GM13977 (cell line): ENCODE measurements at regions not wholly inside any gene's neighbourhood (a gene's known extent, or its start where the extent isn't known, plus 50 kb on each side); places are given as distances from the start of the nearest gene placed in this dataset.
"Not testable (repeated sequence)": the region's sequence is repeated elsewhere in the genome, so short reads cannot be mapped to it uniquely, and the experiment has no call there.

Experiments used
- DNase-seq: peaks from one replicate; pipeline ENCODE4 v3.0.0; 2012; ENCODE audit warnings: low spot score
- CTCF ChIP-seq: IDR thresholded peaks from 2 replicates; pipeline ENCODE4 v1.5.1; 2012; ENCODE audit warnings: mild to moderate bottlenecking, control low read depth; ENCODE audit not compliant: insufficient read depth; ENCODE audit errors: extremely low read depth, missing control alignments
- in situ Hi-C: fragments of 300-500 bp; cut with MboI; formaldehyde crosslinking; loops from one replicate; pipeline ENCODE4 v1.12.0; 2022; ENCODE audit warnings: low sequenced_read_pairs, low pct_unique_long_range_greater_than_20kb, mixed read lengths, inconsistent platforms; ENCODE audit not compliant: unreplicated experiment

- no peak for DNase-seq
- in situ Hi-C loops: no loop called here
- TF ChIP-seq CTCF: no peak
Observed at GRCh38 chr5:173484569-173484968, 131.9 kb downstream of the BOD1 start.

DNA sequence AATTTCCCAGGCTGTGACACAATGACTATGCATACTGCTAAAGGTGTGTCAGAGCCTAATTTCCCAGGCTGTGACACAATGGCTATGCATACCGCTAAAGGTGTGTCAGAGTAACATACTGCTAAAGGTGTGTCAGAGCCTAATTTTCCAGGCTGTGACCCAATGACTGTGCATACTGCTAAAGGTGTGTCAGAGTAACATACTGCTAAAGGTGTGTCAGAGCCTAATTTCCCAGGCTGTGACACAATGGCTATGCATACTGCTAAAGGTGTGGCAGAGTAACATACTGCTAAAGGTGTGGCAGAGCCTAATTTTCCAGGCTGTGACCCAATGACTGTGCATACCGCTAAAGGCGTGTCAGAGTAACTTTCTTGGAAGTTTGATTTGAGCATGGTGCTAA, 132.9 kb downstream of the BOD1 start:
- in situ Hi-C loops, DNase-seq: not testable (repeated sequence)

DNA sequence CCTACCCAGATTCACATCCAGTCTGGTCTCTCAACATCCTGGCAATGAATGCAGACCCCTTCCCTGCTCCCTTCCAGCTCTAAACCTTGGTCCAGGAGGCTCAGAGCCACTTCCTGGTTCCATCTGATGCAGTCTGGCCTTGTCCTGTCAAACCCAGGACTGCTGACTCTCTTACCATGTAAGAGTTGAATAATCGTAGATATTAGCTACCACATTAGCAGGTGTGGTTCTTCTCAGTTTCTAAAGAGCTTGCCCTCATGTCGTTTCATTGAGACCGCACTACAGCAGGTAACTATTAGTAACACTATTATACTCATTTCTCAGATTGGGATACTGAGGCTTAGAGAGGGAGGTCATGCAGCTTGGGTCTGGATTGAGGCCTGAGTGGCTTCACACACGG, 133.3 kb downstream of the BOD1 start:
- no peak for TF ChIP-seq CTCF
- in situ Hi-C loops: no loop called here
- DNase-seq: no peak

GRCh38 chr5:173481821-173482220, 134.6 kb downstream of the BOD1 start:
- TF ChIP-seq CTCF: no peak
- DNase-seq: no peak
- in situ Hi-C loops: no loop called here

GRCh38 chr5:173480896-173481295, 135.6 kb downstream of the BOD1 start:
- no peak for TF ChIP-seq CTCF
- in situ Hi-C loops: no loop called here
- no peak for DNase-seq

DNA sequence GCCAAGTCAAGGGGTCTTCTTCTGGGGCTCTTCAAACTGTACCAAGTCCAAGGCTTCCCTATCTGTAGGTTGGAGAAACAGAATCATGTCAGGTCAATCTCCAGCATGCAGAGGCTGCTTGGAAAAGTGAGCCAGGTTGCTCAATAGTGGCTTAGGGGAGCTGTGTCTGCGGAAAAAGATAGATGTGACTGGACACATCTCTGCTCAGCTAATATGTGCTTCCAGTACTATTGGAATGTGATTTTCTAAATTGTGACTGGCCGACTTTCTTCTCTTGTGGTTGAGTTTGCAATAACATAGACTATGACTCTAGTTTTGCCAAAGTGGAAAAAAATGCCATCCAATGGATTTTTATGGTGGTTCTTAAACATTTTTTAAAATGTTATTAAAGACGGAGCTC, 136.7 kb downstream of the BOD1 start:
- DNase-seq: no peak
- in situ Hi-C loops: no loop called here
- no peak for TF ChIP-seq CTCF

GRCh38 chr5:173477345-173478040, 139.0 kb downstream of the BOD1 start:
- no peak for TF ChIP-seq CTCF
- DNase-seq: no peak
- in situ Hi-C loops: no loop called here
